Trophoblast cell (in vitro differentiated cells and primary cell): ENCODE measurements at regions not wholly inside any gene's neighbourhood (a gene's known extent, or its start where the extent isn't known, plus 50 kb on each side); places are given as distances from the start of the nearest gene placed in this dataset.

ENCODE experiments used
- DNase-seq, 2 donors: peaks; one replicate each; pipeline ENCODE4 v3.0.0-alpha.2; 2016
- H2AFZ ChIP-seq: 2 replicates; pipeline ENCODE4 v1.6.1; 2013; ENCODE audit warnings: low read length, moderate library complexity, mild to moderate bottlenecking; ENCODE audit not compliant: insufficient read depth, poor library complexity
- H2AK5ac ChIP-seq: 2 replicates; pipeline ENCODE4 v1.6.1; 2013; ENCODE audit warnings: mild to moderate bottlenecking, low read length
- H2BK120ac ChIP-seq: 2 replicates; pipeline ENCODE4 v1.6.1; 2013; ENCODE audit warnings: low read length, mild to moderate bottlenecking, moderate library complexity; ENCODE audit not compliant: insufficient read depth, poor library complexity
- H2BK12ac ChIP-seq: 2 replicates; pipeline ENCODE4 v1.6.1; 2013; ENCODE audit warnings: mild to moderate bottlenecking, low read length, moderate library complexity
- H2BK5ac ChIP-seq: 2 replicates; pipeline ENCODE4 v1.6.1; 2013; ENCODE audit warnings: low read length, low read depth, moderate library complexity, mild to moderate bottlenecking; ENCODE audit not compliant: poor library complexity
- H3K14ac ChIP-seq: 2 replicates; pipeline ENCODE4 v1.6.1; 2013; ENCODE audit warnings: mild to moderate bottlenecking, low read length
- H3K18ac ChIP-seq: 2 replicates; pipeline ENCODE4 v1.6.1; 2013; ENCODE audit warnings: mild to moderate bottlenecking, low read length
- H3K23ac ChIP-seq: 2 replicates; pipeline ENCODE4 v1.6.1; 2013; ENCODE audit warnings: low read length
- H3K27ac ChIP-seq: 2 replicates; pipeline ENCODE4 v1.5.1; 2013; ENCODE audit warnings: low read depth, mild to moderate bottlenecking, inconsistent platforms, low read length, moderate library complexity
- H3K27me3 ChIP-seq: 2 replicates; pipeline ENCODE4 v1.6.1; 2013; ENCODE audit warnings: inconsistent platforms, mild to moderate bottlenecking, low read length, moderate library complexity; ENCODE audit not compliant: insufficient read depth
- H3K36me3 ChIP-seq, 2 experiments: 1 replicate in 1 of 2; 2 replicates in 1 of 2; pipeline ENCODE4 v1.6.1; 2013; ENCODE audit warnings: low read length in 2 of 2, mild to moderate bottlenecking in 2 of 2, moderate library complexity in 1 of 2; ENCODE audit not compliant: insufficient read depth in 2 of 2, control insufficient read depth in 1 of 2
- H3K4ac ChIP-seq: 2 replicates; pipeline ENCODE4 v1.6.1; 2013; ENCODE audit warnings: low read depth, mild to moderate bottlenecking, low read length, moderate library complexity
- H3K4me1 ChIP-seq, 2 experiments: 1 replicate in 1 of 2; 2 replicates in 1 of 2; pipeline ENCODE4 v1.6.1; 2013; ENCODE audit warnings: low read length in 2 of 2, mild to moderate bottlenecking in 2 of 2, moderate library complexity in 1 of 2; ENCODE audit not compliant: insufficient read depth in 2 of 2, control insufficient read depth in 1 of 2
- H3K4me2 ChIP-seq: 2 replicates; pipeline ENCODE4 v1.6.1; 2013; ENCODE audit warnings: inconsistent platforms, mild to moderate bottlenecking, low read length, moderate library complexity
- H3K4me3 ChIP-seq: 2 replicates; pipeline ENCODE4 v1.5.1; 2013; ENCODE audit warnings: mild to moderate bottlenecking, low read depth, low read length, inconsistent platforms
- H3K79me1 ChIP-seq: one replicate; pipeline ENCODE4 v1.6.1; 2013; ENCODE audit warnings: low read length
- H3K79me2 ChIP-seq: 2 replicates; pipeline ENCODE4 v1.6.1; 2013; ENCODE audit warnings: low read length, mild to moderate bottlenecking; ENCODE audit not compliant: control insufficient read depth, insufficient read depth, poor library complexity
- H3K9ac ChIP-seq: 2 replicates; pipeline ENCODE4 v1.6.1; 2013; ENCODE audit warnings: mild to moderate bottlenecking, low read length
- H3K9me3 ChIP-seq: 2 replicates; pipeline ENCODE4 v1.6.1; 2013; ENCODE audit warnings: low read depth, mild to moderate bottlenecking, control low read depth, inconsistent platforms, low read length; ENCODE audit not compliant: insufficient read depth
- H4K12ac ChIP-seq: 2 replicates; pipeline ENCODE4 v1.6.1; 2013; ENCODE audit warnings: low read depth, mild to moderate bottlenecking, low read length, moderate library complexity
- H4K8ac ChIP-seq: 2 replicates; pipeline ENCODE4 v1.6.1; 2013; ENCODE audit warnings: low read depth, mild to moderate bottlenecking, low read length, moderate library complexity
- H4K91ac ChIP-seq: one replicate; pipeline ENCODE4 v1.6.1; 2013; ENCODE audit warnings: low read depth, mild to moderate bottlenecking, low read length, moderate library complexity
- WGBS: extraction: QIAGEN DNeasy Blood & Tissue Kit; methylation state at CpG from one replicate; pipeline ENCODE4 v1.1.7; 2013; ENCODE audit warnings: missing lambda C conversion rate; ENCODE audit not compliant: insufficient read length, insufficient coverage; ENCODE audit errors: extremely low coverage; 5-methylcytosine and 5-hydroxymethylcytosine counted together

GRCh38 chr7:68684996-68685395 is 913.3 kb upstream of the AUTS2 start:
- WGBS = no CpG with 5 or more reads among the region's 7 CpGs
- H3K27ac ChIP-seq = no peak overlapping the region

GRCh38 chr7:68688416-68689086 is 909.7 kb upstream of the AUTS2 start:
- no peaks in the 10 kb centered on the region for H3K79me1 ChIP-seq
- no peak overlapping the region for H3K4me2 ChIP-seq
- no peak overlapping the region for H3K23ac ChIP-seq
- no peaks in the 10 kb centered on the region for H3K4me1 ChIP-seq
- H4K12ac ChIP-seq = no peak overlapping the region
- no peak overlapping the region for H2BK5ac ChIP-seq
- H3K9me3 ChIP-seq = peaks cover 3% of the 10 kb centered on the region
- no peak for DNase-seq
- H2AFZ ChIP-seq = no peak overlapping the region
- no peak overlapping the region for H3K9ac ChIP-seq
- H2AK5ac ChIP-seq = no peak overlapping the region
- no CpG with 5 or more reads among the region's 8 CpGs for WGBS
- H3K27ac ChIP-seq = no peak overlapping the region
- H3K14ac ChIP-seq = no peak overlapping the region
- H3K36me3 ChIP-seq = no peaks in the 10 kb centered on the region
- no peak overlapping the region for H3K4me3 ChIP-seq
- H2BK120ac ChIP-seq = no peak overlapping the region
- H3K79me2 ChIP-seq = no peaks in the 10 kb centered on the region
- no peak overlapping the region for H3K18ac ChIP-seq
- no peak overlapping the region for H4K91ac ChIP-seq
- H4K8ac ChIP-seq = no peak overlapping the region
- H2BK12ac ChIP-seq = no peak overlapping the region
- no peaks in the 10 kb centered on the region for H3K27me3 ChIP-seq
- no peak overlapping the region for H3K4ac ChIP-seq

More at GRCh38 chr7:68684996-68685395, 913.3 kb upstream of the AUTS2 start:
- H3K9ac ChIP-seq = no peak overlapping the region
- H2BK120ac ChIP-seq = no peak overlapping the region
- H3K18ac ChIP-seq = no peak overlapping the region
- H3K9me3 ChIP-seq = peaks cover 3% of the 10 kb centered on the region
- no peak for DNase-seq
- H2BK5ac ChIP-seq = no peak overlapping the region
- no peaks in the 10 kb centered on the region for H3K79me2 ChIP-seq
- no peak overlapping the region for H3K14ac ChIP-seq
- no peak overlapping the region for H4K8ac ChIP-seq
- H3K4ac ChIP-seq = no peak overlapping the region
- H3K36me3 ChIP-seq = no peaks in the 10 kb centered on the region
- H2AK5ac ChIP-seq = no peak overlapping the region
- no peak overlapping the region for H3K23ac ChIP-seq
- no peak overlapping the region for H2AFZ ChIP-seq
- H3K79me1 ChIP-seq = no peaks in the 10 kb centered on the region
- no peak overlapping the region for H4K12ac ChIP-seq
- H2BK12ac ChIP-seq = no peak overlapping the region
- H4K91ac ChIP-seq = no peak overlapping the region
- no peak overlapping the region for H3K4me3 ChIP-seq
- no peaks in the 10 kb centered on the region for H3K27me3 ChIP-seq
- H3K4me2 ChIP-seq = no peak overlapping the region
- H3K4me1 ChIP-seq = no peaks in the 10 kb centered on the region

GRCh38 chr7:68689087-68689433 is 909.2 kb upstream of the AUTS2 start:
- H3K9me3 ChIP-seq = peaks cover 3% of the 10 kb centered on the region
- no peak overlapping the region for H4K12ac ChIP-seq
- H4K8ac ChIP-seq = no peak overlapping the region
- H3K9ac ChIP-seq = no peak overlapping the region
- no peaks in the 10 kb centered on the region for H3K4me1 ChIP-seq
- H3K36me3 ChIP-seq = no peaks in the 10 kb centered on the region
- no peak overlapping the region for H3K27ac ChIP-seq
- H2BK120ac ChIP-seq = no peak overlapping the region
- no peak for DNase-seq
- no CpG with 5 or more reads among the region's 5 CpGs for WGBS
- no peak overlapping the region for H2BK5ac ChIP-seq
- H3K27me3 ChIP-seq = no peaks in the 10 kb centered on the region
- no peak overlapping the region for H4K91ac ChIP-seq
- H3K4me2 ChIP-seq = no peak overlapping the region
- no peak overlapping the region for H3K14ac ChIP-seq
- no peaks in the 10 kb centered on the region for H3K79me1 ChIP-seq
- no peak overlapping the region for H3K4me3 ChIP-seq
- H2AFZ ChIP-seq = no peak overlapping the region
- H2AK5ac ChIP-seq = no peak overlapping the region
- H3K4ac ChIP-seq = no peak overlapping the region
- no peak overlapping the region for H2BK12ac ChIP-seq
- no peak overlapping the region for H3K18ac ChIP-seq
- H3K79me2 ChIP-seq = no peaks in the 10 kb centered on the region
- no peak overlapping the region for H3K23ac ChIP-seq

GRCh38 chr7:68691261-68692216 is 906.7 kb upstream of the AUTS2 start:
- no peak overlapping the region for H4K8ac ChIP-seq
- H3K79me2 ChIP-seq = no peaks in the 10 kb centered on the region
- no peaks in the 10 kb centered on the region for H3K4me1 ChIP-seq
- no peaks in the 10 kb centered on the region for H3K27me3 ChIP-seq
- no CpG with 5 or more reads among the region's 12 CpGs for WGBS
- H3K23ac ChIP-seq = no peak overlapping the region
- no peak overlapping the region for H3K4ac ChIP-seq
- no peak overlapping the region for H3K9ac ChIP-seq
- no peak overlapping the region for H2AK5ac ChIP-seq
- no peak overlapping the region for H2BK5ac ChIP-seq
- H3K14ac ChIP-seq = no peak overlapping the region
- DNase-seq = no peak
- H2BK120ac ChIP-seq = no peak overlapping the region
- H4K91ac ChIP-seq = no peak overlapping the region
- H2AFZ ChIP-seq = no peak overlapping the region
- H3K27ac ChIP-seq = no peak overlapping the region
- no peaks in the 10 kb centered on the region for H3K79me1 ChIP-seq
- no peak overlapping the region for H3K18ac ChIP-seq
- no peak overlapping the region for H2BK12ac ChIP-seq
- no peaks in the 10 kb centered on the region for H3K9me3 ChIP-seq
- no peak overlapping the region for H3K4me2 ChIP-seq
- H3K4me3 ChIP-seq = no peak overlapping the region
- H3K36me3 ChIP-seq = no peaks in the 10 kb centered on the region
- H4K12ac ChIP-seq = no peak overlapping the region
